IPS-18c (cell line): ENCODE measurements at regions not wholly inside any gene's neighbourhood (a gene's known extent, or its start where the extent isn't known, plus 50 kb on each side); places are given as distances from the start of the nearest gene placed in this dataset.
"Not testable (repeated sequence)": the region's sequence is repeated elsewhere in the genome, so short reads cannot be mapped to it uniquely, and the experiment has no call there.

Experiments used
- H3K4me3 ChIP-seq: 2 replicates; pipeline ENCODE4 v1.7.0; 2013; ENCODE audit warnings: low read depth, mild to moderate bottlenecking, low read length, moderate library complexity; ENCODE audit not compliant: insufficient read depth
- H3K9me3 ChIP-seq: one replicate; pipeline ENCODE4 v1.6.1; 2013; ENCODE audit warnings: mild to moderate bottlenecking, low read length, moderate library complexity; ENCODE audit not compliant: control insufficient read depth, insufficient read depth

GRCh38 chr5:89216606-89217005, 333.6 kb upstream of the MEF2C start:
- Histone ChIP-seq H3K4me3 (no peak overlapping the region), H3K9me3 (no peaks in the 10 kb centered on the region)

- no peaks in the 10 kb centered on the region for H3K9me3 ChIP-seq
- H3K4me3 ChIP-seq: no peak overlapping the region
Observed at GRCh38 chr5:89213573-89213972, 330.6 kb upstream of the MEF2C start.

GRCh38 chr5:89211836-89212235, 328.9 kb upstream of the MEF2C start:
- H3K4me3 ChIP-seq: no peak overlapping the region
- H3K9me3 ChIP-seq: no peaks in the 10 kb centered on the region

- H3K9me3 ChIP-seq: no peaks in the 10 kb centered on the region
- H3K4me3 ChIP-seq: no peak overlapping the region
Observed at GRCh38 chr5:89208811-89209210, 325.8 kb upstream of the MEF2C start.

GRCh38 chr5:89208392-89208791, 325.4 kb upstream of the MEF2C start:
- no peaks in the 10 kb centered on the region for H3K9me3 ChIP-seq
- no peak overlapping the region for H3K4me3 ChIP-seq

GRCh38 chr5:89204756-89205155, 321.8 kb upstream of the MEF2C start:
- Histone ChIP-seq H3K4me3 (no peak overlapping the region), H3K9me3 (no peaks in the 10 kb centered on the region)

- Histone ChIP-seq H3K4me3 (no peak overlapping the region), H3K9me3 (no peaks in the 10 kb centered on the region)
Observed at GRCh38 chr5:89203611-89204010, 320.6 kb upstream of the MEF2C start.

- no peak overlapping the region for H3K4me3 ChIP-seq
- no peaks in the 10 kb centered on the region for H3K9me3 ChIP-seq
Observed at GRCh38 chr5:89200899-89201298, 317.9 kb upstream of the MEF2C start.

- H3K4me3 ChIP-seq: no peak overlapping the region
- H3K9me3 ChIP-seq: no peaks in the 10 kb centered on the region
Observed at GRCh38 chr5:89199306-89199705, 316.3 kb upstream of the MEF2C start.

- H3K4me3 ChIP-seq: no peak overlapping the region
- H3K9me3 ChIP-seq: no peaks in the 10 kb centered on the region
Observed at GRCh38 chr5:89191374-89191773, 308.4 kb upstream of the MEF2C start.

GRCh38 chr5:89190515-89191265, 307.7 kb upstream of the MEF2C start:
- no peak overlapping the region for H3K4me3 ChIP-seq

GRCh38 chr5:89187883-89188465, 305.0 kb upstream of the MEF2C start:
- no peak overlapping the region for H3K4me3 ChIP-seq

More at GRCh38 chr5:89190515-89191265, 307.7 kb upstream of the MEF2C start:
- no peaks in the 10 kb centered on the region for H3K9me3 ChIP-seq

GRCh38 chr5:89187268-89187667, 304.3 kb upstream of the MEF2C start:
- no peak overlapping the region for H3K4me3 ChIP-seq
- no peaks in the 10 kb centered on the region for H3K9me3 ChIP-seq

More at GRCh38 chr5:89187883-89188465, 305.0 kb upstream of the MEF2C start:
- H3K9me3 ChIP-seq: no peaks in the 10 kb centered on the region

- H3K9me3 ChIP-seq: no peaks in the 10 kb centered on the region
- H3K4me3 ChIP-seq: no peak overlapping the region
Observed at GRCh38 chr5:89181546-89181945, 298.6 kb upstream of the MEF2C start.

GRCh38 chr5:89179731-89180130, 296.7 kb upstream of the MEF2C start:
- no peak overlapping the region for H3K4me3 ChIP-seq
- H3K9me3 ChIP-seq: no peaks in the 10 kb centered on the region

GRCh38 chr5:89178541-89178940, 295.6 kb upstream of the MEF2C start:
- Histone ChIP-seq H3K4me3 (no peak overlapping the region), H3K9me3 (no peaks in the 10 kb centered on the region)

- no peaks in the 10 kb centered on the region for H3K9me3 ChIP-seq
- no peak overlapping the region for H3K4me3 ChIP-seq
Observed at GRCh38 chr5:89173528-89173927, 290.5 kb upstream of the MEF2C start.

GRCh38 chr5:89168766-89169165, 285.8 kb upstream of the MEF2C start:
- Histone ChIP-seq H3K9me3 (no peaks in the 10 kb centered on the region), H3K4me3 (no peak overlapping the region)

GRCh38 chr5:89164703-89165102, 281.7 kb upstream of the MEF2C start:
- not testable (repeated sequence) for H3K9me3 ChIP-seq, H3K4me3 ChIP-seq
